Tibial nerve (tissue), 4 donors: ENCODE measurements at regions not wholly inside any gene's neighbourhood (a gene's known extent, or its start where the extent isn't known, plus 50 kb on each side); places are given as distances from the start of the nearest gene placed in this dataset.
A peak's percentile ranks its signal among the peaks of the same experiment; 100 is the strongest.

Source experiments
- DNase-seq, 2 donors: peaks; one replicate each; pipeline ENCODE4 v3.0.0-alpha.2; 2019; ENCODE audit warnings: low spot score in 2 of 2
- H3K27ac ChIP-seq, 4 donors: fragments of 200-600 bp; sonication (generic) in 3 of 4; one replicate each; pipeline ENCODE4 v1.5.1; 2017 to 2019; ENCODE audit warnings: mild to moderate bottlenecking in 1 of 4
- H3K27me3 ChIP-seq, 2 donors: fragments of 200-600 bp; sonication (generic) in 1 of 2; one replicate each; pipeline versions ENCODE4 v1.5.1 to v1.6.0; 2017 to 2019
- H3K36me3 ChIP-seq, 3 donors: fragments of 200-600 bp; sonication (generic); one replicate each; pipeline ENCODE4 v1.5.1; 2018 to 2019
- H3K4me1 ChIP-seq, 4 donors: fragments of 200-600 bp; sonication (generic) in 3 of 4; one replicate each; pipeline ENCODE4 v1.5.1; 2017 to 2019
- H3K4me3 ChIP-seq, 4 donors: fragments of 200-600 bp; sonication (generic) in 3 of 4; one replicate each; pipeline ENCODE4 v1.5.1; 2017 to 2019; ENCODE audit warnings: mild to moderate bottlenecking in 1 of 4, moderate library complexity in 1 of 4
- H3K9me3 ChIP-seq, 4 donors: fragments of 200-600 bp; sonication (generic) in 3 of 4; one replicate each; pipeline ENCODE4 v1.5.1; 2017 to 2019
- EP300 ChIP-seq, 2 donors: sonication (generic); formaldehyde crosslinking; IDR thresholded peaks; one replicate each; pipeline ENCODE4 v1.6.1; 2017; ENCODE audit warnings: antibody characterized with exemption in 2 of 2, mild to moderate bottlenecking in 1 of 2
- POLR2A ChIP-seq, 2 donors: fragments of 450-650 bp; IDR thresholded peaks; one replicate each; pipeline ENCODE4 v1.6.1; 2017; ENCODE audit warnings: antibody characterized with exemption in 2 of 2, mild to moderate bottlenecking in 2 of 2, moderate library complexity in 2 of 2
- WGBS, 2 donors: methylation state at CpG; one replicate each; pipeline ENCODE4 v1.1.5; 2018; 5-methylcytosine and 5-hydroxymethylcytosine counted together
- TF ChIP-seq, protein P1 (sequence below), 5 experiments: fragments of 200-600 bp in 3 of 5; fragments of 450-650 bp in 2 of 5; sonication (generic) in 3 of 5; IDR thresholded peaks; one replicate each; pipeline ENCODE4 v1.5.1; 2016 to 2019; ENCODE audit warnings: antibody characterized with exemption in 5 of 5, mild to moderate bottlenecking in 3 of 5, moderate library complexity in 2 of 5

DNA sequence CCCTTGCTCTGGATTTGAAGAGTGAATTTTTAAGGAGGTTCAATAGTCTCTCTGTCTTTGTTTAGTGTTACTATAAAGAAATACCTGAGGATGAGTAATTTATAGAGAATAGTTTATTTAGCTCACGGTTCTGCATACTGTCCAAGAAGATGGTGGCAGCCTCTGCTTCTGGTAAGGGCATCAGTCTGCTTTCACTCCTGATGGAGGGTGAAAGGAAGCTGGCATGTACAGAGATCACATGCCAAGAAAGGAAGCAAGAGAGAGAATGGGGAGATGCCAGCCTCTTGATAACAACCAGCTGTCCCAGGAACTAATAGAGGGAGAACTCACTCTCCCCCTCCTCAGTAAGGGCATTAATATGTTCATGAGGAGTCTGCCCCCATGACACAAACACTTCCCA lies 917.5 kb upstream of the GOT2 start:
- Histone ChIP-seq H3K36me3 (no peaks in the 10 kb centered on the region), H3K4me3 (no peak overlapping the region), H3K27ac (no peak overlapping the region), H3K27me3 (no peaks in the 10 kb centered on the region), H3K4me1 (peaks cover 0 to 10% (median 0%) of the 10 kb centered on the region in 4 donors), H3K9me3 (peaks cover 0 to 20% (median 0%) of the 10 kb centered on the region in 4 donors)
- TF ChIP-seq, protein P1, sequence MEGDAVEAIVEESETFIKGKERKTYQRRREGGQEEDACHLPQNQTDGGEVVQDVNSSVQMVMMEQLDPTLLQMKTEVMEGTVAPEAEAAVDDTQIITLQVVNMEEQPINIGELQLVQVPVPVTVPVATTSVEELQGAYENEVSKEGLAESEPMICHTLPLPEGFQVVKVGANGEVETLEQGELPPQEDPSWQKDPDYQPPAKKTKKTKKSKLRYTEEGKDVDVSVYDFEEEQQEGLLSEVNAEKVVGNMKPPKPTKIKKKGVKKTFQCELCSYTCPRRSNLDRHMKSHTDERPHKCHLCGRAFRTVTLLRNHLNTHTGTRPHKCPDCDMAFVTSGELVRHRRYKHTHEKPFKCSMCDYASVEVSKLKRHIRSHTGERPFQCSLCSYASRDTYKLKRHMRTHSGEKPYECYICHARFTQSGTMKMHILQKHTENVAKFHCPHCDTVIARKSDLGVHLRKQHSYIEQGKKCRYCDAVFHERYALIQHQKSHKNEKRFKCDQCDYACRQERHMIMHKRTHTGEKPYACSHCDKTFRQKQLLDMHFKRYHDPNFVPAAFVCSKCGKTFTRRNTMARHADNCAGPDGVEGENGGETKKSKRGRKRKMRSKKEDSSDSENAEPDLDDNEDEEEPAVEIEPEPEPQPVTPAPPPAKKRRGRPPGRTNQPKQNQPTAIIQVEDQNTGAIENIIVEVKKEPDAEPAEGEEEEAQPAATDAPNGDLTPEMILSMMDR (IDR thresholded peaks at IDR 0.05), result no peak
- TF ChIP-seq EP300 (IDR thresholded peaks at IDR 0.05), result no peak
- no peak for TF ChIP-seq POLR2A (IDR thresholded peaks at IDR 0.05)
- DNase-seq, result no peak
- WGBS, 2 donors, result 90 to 94% methylated on average over 1 of the region's 1 CpG

DNA sequence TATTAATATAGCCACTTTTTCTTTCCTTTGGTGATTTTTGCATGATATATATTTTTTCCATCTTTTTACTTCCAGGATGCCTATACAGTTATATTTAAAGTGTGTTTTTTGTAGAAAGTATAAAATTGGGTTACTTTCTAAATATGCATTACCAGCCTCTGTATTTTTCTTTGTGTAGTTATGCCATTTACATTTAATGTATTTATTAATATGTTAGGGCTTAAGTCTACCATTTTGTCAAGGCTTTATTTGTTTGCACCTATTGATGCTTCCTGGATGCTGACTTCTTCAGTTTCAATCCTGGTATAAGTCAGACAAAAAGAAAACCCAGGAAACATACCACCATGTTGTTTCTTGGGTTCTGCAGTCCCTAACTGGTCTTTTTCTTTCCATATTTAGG lies 911.1 kb upstream of the GOT2 start:
- Histone ChIP-seq H3K4me3 (no peak overlapping the region), H3K36me3 (no peaks in the 10 kb centered on the region), H3K27ac (no peak overlapping the region), H3K9me3 (peaks cover 0 to 32% (median 5%) of the 10 kb centered on the region in 4 donors), H3K4me1 (no peaks in the 10 kb centered on the region), H3K27me3 (no peaks in the 10 kb centered on the region)
- DNase-seq, result no peak
- TF ChIP-seq, protein P1 (IDR thresholded peaks at IDR 0.05), result no peak
- no peak for TF ChIP-seq POLR2A (IDR thresholded peaks at IDR 0.05)
- TF ChIP-seq EP300 (IDR thresholded peaks at IDR 0.05), result no peak

DNA sequence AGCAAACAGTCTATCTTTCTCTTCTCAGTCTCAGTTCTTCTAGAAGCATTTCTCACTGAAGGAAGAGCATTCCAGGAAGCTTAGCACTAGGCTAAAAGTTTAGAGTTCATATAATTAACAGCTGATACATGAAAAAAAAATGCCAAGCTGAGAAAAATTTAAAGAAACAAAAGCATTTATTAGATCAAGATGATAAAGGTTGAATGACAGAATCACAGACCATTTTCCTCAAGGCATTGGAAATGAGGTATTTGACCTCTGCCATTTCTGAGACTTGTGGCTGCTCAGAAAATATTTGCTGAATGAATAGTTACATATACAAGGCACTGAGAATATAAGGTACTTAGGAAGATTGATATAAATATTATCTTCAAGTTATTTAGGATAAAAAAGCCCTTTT lies 901.6 kb upstream of the GOT2 start:
- Histone ChIP-seq H3K4me1 (peaks cover 0 to 20% (median 8%) of the 10 kb centered on the region in 4 donors), H3K27ac (no peak overlapping the region), H3K36me3 (no peaks in the 10 kb centered on the region), H3K27me3 (no peaks in the 10 kb centered on the region), H3K9me3 (no peaks in the 10 kb centered on the region), H3K4me3 (no peak overlapping the region)
- no peak for TF ChIP-seq POLR2A (IDR thresholded peaks at IDR 0.05)
- TF ChIP-seq, protein P1 (IDR thresholded peaks at IDR 0.05), result no peak
- TF ChIP-seq EP300 (IDR thresholded peaks at IDR 0.05), result no peak
- no peak for DNase-seq

DNA sequence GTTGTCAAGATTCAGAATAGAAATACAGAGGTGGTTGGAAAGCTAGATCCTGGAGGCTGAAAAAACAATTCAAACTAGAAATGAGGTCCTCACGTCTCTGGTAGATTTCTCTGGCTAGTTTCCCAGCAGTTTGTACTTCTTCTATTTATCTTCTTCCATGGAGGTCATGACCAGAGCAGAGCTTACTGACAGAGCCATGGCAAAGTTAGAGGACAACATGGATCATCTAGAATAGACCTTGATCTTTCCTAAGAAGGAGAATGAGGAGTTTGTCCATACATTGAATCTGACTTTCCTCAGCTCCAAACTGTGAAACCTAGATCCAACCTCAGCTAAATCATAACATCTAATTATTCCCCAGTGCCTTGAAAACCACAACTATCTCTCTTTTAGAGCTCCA lies 900.8 kb upstream of the GOT2 start:
- no peak for DNase-seq
- 17 to 19% methylated on average over 1 of the region's 1 CpG for WGBS, 2 donors
- H3K4me3 ChIP-seq, result no peak overlapping the region
- H3K27ac ChIP-seq, result peak overlapping the region in 1 of 4 donors; percentile 32
- TF ChIP-seq POLR2A (IDR thresholded peaks at IDR 0.05) (no peak), EP300 (IDR thresholded peaks at IDR 0.05) (no peak)
- TF ChIP-seq, protein P1 (IDR thresholded peaks at IDR 0.05), result no peak
- H3K4me1 ChIP-seq, result peaks cover 0 to 20% (median 8%) of the 10 kb centered on the region in 4 donors
- no peaks in the 10 kb centered on the region for H3K36me3 ChIP-seq
- no peaks in the 10 kb centered on the region for H3K27me3 ChIP-seq
- H3K9me3 ChIP-seq, result no peaks in the 10 kb centered on the region

DNA sequence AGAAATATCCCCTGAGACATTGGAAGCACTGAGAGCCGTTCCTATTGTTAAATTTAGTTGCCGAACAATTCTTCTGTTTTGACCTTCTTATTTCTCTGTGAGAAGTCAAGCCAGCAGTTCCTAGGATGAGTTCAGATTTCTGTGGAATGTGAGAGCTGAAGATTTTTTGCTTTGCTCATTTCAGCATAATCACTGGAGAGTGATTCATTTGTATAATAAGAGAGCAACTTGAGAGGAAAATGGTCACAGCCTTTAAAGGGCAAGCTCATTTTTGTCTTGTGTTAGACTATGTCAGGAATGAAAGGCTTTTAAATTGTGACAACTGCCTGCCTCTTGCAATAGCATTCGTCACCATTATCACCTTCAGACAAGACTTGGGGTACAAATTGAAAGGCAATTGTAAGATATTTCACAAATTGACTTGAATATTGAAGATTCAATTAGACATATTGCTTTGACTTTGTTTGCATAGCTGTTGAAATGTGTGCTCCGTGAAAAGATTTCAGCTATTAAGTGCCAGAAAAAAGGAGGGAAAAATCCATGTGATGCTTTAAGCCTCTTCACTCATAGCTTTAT lies 900.0 kb upstream of the GOT2 start:
- no peaks in the 10 kb centered on the region for H3K36me3 ChIP-seq
- peak overlapping the region in 1 of 4 donors; percentile 38 for H3K27ac ChIP-seq
- no peaks in the 10 kb centered on the region for H3K9me3 ChIP-seq
- H3K27me3 ChIP-seq, result no peaks in the 10 kb centered on the region
- TF ChIP-seq POLR2A (IDR thresholded peaks at IDR 0.05) (no peak), EP300 (IDR thresholded peaks at IDR 0.05) (no peak)
- TF ChIP-seq, protein P1 (IDR thresholded peaks at IDR 0.05), result no peak
- DNase-seq, result no peak
- H3K4me3 ChIP-seq, result no peak overlapping the region
- peaks cover 0 to 20% (median 8%) of the 10 kb centered on the region in 4 donors for H3K4me1 ChIP-seq
- WGBS, 2 donors, result 20 to 26% methylated on average over 4 of the region's 4 CpGs
